NCI-H2196 treated with DMSO at 0.1 percent for 48 hours (cell line): ENCODE measurements at regions not wholly inside any gene's neighbourhood (a gene's known extent, or its start where the extent isn't known, plus 50 kb on each side); places are given as distances from the start of the nearest gene placed in this dataset.

Experiments
- DNase-seq: peaks from one replicate; lab custom pipeline; 2025; ENCODE audit not compliant: unreplicated experiment; lab: John Stamatoyannopoulos, UW

- DNase-seq = no peak
Measured at GRCh38 chr4:43343298-43343697, 450.8 kb downstream of the GRXCR1 start.

GRCh38 chr4:43345323-43345925 is 452.9 kb downstream of the GRXCR1 start:
- no peak for DNase-seq

DNA sequence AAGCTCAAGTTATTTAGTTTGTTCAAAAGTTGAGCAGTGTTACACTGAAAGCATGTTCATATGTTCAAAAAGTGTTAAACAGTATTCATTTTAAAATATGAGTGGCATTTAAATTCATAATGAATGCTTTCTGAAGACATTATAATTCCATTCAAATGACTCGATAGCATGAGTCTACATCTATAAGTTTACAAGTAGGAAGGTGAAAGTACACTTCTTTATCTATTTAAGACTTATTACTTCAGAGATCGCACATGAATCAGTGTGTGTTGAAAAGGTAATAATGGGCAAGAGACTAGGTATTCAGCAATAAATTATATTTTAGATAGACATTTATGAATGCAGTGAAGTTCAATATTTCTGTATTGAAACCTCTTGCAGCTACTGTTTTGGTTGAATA is 456.1 kb downstream of the GRXCR1 start:
- no peak for DNase-seq

DNA sequence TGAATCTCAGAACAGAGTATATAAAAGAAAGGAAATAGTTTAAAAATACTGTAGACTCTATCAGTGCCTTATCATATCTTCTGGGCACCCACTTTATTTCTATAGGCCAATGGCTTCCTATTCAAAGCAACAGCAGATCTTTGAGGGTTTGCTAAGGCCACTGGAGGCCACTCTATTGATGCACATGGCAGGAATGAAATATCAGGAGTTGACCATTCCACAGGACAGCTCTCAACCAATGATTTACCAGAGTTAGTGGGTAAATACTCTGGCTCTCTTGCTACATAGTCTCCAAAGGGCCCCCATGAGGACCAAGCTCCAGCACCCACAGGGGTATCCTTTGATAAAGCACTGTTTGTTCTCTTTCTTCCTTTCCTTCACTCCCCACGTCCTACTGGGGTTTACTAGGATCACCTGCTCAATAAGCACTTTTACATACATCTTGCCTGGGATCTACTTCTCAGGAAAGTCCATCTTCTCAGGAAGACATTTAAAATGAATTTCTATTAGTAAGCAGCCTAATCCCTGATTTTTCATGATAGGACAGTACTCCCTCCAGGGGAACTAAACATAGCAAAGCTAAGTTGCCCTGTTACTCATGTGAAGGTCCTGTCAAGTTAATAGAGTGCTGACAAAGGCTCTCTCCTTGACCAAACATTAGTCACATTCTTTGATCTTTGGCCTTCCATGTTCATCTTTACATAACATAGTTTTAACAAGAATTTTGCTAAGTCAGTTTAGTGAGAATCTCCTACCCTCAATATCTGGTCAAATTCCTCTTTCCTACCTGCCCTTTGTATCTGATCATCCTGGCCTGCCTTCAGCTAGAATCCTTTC is 459.7 kb downstream of the GRXCR1 start:
- DNase-seq = no peak

DNA sequence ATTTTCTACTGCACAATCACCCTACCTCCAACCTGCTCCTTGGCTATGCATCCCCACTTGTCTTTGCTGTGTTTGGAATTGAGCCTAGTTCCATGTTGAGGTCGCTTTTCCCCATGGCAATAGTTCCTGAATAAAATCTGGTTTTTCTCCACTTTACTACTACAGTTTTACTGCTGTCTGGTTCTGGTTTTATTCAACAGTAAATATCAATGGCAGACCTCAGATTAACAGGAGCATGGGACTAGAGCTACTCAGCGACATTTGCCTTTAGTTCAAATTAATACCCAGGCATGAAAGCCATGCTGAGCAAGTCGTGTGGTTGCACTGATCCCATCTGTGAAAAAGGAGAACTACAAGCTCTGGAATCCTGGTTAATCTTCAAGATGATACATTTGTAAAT is 460.3 kb downstream of the GRXCR1 start:
- DNase-seq = no peak

- DNase-seq = no peak
Measured at GRCh38 chr4:43353552-43353951, 461.0 kb downstream of the GRXCR1 start.

DNA sequence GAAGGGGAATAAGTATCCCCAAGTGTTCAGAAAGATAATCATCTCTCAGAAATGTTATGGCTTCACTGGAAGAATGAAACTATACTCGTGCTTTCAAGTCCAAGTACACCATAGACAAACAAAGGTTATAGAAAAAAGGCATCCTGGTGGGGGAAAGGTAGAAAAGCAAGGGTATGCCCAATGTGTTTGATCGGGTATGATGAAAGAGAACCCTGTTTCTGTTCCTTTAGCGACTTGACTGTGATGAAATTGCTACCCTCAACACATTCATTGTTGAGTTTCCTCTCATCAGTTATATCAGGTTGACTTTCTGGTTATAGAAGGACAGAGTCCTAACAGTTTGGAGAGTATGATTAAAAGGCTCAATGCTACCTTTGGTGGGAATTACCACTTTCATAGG is 464.3 kb downstream of the GRXCR1 start:
- no peak for DNase-seq

DNA sequence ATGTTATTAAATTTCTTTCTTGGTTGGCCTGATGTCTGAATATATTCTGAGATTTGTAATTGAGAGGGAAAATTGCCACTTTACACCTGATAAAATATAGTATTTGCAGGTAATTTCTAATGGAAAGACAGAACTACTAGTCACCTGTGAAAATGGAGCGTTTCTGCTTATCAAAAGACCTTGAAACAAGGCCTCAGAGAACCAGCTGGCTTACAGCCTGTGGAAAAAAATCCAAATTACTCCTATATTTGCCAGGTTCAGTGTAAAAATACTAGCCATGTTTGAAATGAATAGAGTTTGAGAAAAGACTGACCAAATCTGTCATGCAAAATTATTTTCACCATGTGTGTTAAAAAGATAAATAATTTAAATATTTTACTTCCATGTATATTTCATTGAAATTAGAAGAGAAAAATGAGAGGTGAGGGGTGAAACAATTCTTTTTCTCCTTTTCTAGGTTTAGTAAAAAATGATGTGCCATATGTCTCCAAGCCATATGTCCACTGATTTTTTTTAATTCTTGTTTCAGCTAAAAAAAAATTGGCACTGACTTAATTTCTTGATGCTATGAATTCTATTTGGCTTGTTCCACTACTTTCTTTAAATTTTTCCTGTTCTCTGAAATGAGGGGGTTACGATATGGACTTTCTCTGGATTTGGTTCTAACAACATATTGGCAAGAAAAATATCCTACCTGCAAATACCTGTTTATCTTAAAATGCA is 464.9 kb downstream of the GRXCR1 start:
- DNase-seq = no peak

- DNase-seq = no peak
Measured at GRCh38 chr4:43360296-43360695, 467.8 kb downstream of the GRXCR1 start.

DNA sequence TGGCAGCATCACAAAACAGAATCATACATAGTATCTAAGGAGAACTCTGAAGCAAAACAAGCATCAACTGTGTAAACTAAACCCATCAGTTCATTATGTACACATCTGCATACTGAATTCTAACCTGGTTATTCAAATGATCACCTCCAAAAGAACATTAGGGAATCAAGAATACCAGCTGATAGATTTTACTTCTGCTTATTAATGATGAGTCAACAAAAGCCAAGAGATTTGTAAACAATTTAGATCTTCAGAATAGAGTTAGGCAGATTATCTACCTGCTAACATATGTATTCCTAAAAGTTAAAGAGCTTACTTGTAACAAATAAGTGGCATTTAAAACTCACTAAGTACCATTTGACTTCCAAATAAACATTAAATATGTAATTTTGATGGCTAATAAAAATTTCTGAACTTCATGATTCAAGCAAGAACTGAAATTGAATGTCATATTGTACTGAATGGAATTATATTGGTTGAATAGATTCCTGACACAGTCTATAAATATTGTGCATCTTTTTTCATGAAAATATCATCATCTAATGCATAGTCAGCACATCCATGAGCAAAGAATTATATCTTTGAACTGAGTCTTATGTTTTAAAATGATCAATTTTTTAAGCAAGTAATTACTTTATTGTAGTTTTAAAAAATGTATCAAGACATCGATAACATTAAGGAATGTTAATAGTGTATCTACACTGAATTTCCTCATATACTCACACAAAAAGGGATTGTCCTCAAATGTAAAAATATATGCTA is 470.5 kb downstream of the GRXCR1 start:
- no peak for DNase-seq

DNA sequence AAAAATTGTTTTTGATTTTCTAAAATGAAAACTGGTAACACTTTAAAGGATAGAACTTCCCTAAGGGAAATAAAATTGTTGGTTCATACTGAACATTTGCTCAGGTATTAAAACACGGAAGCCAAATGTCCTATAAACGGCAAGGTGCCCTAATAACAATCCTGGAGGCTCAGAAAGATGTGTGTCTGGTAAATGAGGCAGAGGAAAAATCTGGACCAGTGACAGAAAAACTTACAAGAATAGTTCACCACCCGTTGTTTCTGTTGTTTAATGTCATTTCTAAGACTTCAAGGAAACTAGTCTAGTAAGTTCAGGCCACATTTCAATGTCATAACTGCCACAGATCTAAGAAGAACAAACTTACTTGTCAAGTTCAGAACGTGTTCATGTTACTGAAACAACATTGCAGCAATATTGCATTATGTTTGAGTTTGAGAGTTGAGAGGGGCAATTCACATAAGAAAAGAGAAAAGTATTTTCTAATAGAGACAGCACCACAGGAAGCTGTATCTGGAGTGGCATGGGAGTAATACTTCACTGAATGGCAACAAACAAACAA is 476.6 kb downstream of the GRXCR1 start:
- no peak for DNase-seq

- DNase-seq = no peak
Measured at GRCh38 chr4:43373201-43373600, 480.7 kb downstream of the GRXCR1 start.

DNA sequence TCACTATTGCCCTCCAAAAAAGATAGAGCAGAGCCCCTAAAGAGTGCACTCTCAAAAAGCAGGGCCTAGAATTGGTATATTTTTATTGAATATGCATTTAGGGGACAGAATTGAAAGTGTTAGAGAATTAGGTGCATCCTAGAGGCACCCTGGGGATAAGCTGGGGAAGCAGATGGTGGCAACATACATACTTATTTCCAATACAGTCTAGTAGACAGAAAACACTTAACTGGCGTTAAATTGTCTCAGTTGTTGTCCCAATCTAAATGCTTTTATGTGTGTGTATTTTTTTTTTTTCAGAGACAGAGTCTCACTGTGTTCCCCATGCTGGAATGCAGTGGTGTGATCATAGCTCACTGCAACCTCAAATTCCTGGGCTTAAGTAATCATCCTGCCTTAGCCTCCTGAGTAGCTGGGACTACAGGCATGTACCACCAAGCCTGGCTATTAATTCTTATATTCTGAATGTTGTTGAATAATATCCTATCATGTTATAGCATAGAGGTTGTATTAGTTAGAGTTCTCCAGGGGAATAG is 481.8 kb downstream of the GRXCR1 start:
- no peak for DNase-seq

DNA sequence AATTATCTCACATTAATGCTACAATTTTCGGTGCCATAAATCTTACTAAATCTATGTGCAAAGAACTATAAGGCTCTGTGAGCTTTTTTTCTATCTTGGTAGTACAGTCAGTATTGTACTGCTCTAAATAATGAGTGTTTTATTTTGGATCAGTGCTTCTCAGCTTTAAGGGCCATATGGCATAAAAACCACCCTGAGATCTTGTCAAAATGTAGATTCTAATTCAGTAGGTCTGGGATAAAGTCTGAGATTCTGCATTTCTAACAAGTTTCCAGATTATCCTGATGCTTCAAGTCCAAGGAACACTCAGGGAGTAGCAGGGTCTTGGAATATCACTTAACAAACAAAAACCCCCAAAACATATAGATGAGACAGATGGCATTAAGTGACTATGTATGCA is 486.5 kb downstream of the GRXCR1 start:
- no peak for DNase-seq

- no peak for DNase-seq
Measured at GRCh38 chr4:43380093-43380492, 487.6 kb downstream of the GRXCR1 start.

DNA sequence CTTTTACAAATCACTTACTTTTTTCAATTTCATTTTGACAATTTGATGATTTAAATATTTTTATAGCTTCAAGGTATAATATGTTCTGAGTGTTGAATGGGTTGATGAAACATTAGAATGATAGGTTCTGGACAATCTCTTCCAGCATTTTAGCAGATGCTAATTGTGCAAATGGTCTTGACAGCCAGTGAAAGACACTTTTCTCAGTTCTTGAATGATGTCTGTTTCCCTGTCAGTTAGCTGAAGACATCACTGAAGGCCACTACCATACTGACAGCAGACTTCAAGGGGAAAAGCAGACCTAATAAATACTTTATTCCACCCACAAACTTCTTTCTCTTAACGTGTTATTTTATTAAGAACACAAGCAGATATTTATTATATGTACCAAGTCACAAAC is 498.6 kb downstream of the GRXCR1 start:
- DNase-seq = no peak

DNA sequence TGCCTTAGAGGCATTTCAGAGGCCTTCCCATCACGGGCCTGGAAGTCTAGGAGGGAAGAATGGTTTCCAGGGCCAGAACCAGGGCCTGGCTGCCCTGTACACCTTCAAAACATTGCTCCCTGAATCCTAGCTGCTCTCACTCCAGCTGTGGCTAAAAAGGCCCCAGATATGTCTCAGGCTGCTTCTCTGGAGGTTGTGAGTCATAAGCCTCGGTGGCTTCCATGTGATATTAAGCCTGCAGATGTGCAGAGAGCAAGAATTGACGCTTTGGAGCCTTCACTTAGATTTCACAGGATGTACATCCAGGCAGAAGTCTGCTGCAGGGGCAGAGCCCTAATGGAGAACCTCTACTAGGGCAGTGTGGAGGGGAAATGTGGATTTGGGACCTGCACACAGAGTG is 502.5 kb downstream of the GRXCR1 start:
- no peak for DNase-seq

GRCh38 chr4:43399726-43400125 is 507.2 kb downstream of the GRXCR1 start:
- DNase-seq = no peak

DNA sequence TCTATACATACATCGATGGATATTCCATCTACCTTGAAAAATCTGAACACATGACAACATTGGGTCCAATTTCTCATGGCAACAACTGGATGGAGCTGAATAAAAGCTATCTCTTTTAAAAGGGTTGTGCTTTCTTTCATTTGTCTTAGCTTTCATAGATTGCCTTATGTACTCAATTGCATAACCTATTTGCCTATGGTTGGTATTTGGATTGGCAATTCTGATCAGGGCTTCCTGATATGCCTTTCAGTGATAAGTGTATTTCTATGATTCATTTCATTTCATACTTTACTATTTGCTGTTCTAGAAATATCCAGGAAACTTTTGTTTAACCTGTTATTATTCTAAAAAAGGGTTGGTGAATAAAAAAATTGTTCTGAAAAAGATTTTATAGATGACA is 509.9 kb downstream of the GRXCR1 start:
- DNase-seq = no peak

DNA sequence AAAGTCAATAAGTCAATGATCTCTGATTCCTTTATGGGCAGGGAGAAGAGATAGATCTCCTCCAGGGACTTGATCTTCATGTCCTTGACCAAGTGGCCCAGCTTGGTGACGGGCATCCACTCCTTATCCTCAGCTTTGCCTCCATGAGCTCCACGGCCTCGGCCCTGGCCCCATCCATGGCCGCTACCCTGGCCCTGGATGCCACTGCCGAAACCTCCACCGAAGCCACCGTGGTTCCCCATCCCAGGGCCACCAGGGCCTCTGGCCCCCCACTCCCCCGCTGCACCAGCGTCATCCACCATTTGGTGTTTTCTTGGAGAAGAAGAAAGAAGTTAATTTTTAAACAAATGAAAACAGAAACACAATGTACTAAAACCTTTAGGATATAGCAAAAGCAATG is 518.1 kb downstream of the GRXCR1 start:
- no peak for DNase-seq

- no peak for DNase-seq
Measured at GRCh38 chr4:43411226-43411625, 518.7 kb downstream of the GRXCR1 start.
